ENCODE measurements at regions not wholly inside any gene's neighbourhood (a gene's known extent, or its start where the extent isn't known, plus 50 kb on each side); places are given as distances from the start of the nearest gene placed in this dataset.

DNA sequence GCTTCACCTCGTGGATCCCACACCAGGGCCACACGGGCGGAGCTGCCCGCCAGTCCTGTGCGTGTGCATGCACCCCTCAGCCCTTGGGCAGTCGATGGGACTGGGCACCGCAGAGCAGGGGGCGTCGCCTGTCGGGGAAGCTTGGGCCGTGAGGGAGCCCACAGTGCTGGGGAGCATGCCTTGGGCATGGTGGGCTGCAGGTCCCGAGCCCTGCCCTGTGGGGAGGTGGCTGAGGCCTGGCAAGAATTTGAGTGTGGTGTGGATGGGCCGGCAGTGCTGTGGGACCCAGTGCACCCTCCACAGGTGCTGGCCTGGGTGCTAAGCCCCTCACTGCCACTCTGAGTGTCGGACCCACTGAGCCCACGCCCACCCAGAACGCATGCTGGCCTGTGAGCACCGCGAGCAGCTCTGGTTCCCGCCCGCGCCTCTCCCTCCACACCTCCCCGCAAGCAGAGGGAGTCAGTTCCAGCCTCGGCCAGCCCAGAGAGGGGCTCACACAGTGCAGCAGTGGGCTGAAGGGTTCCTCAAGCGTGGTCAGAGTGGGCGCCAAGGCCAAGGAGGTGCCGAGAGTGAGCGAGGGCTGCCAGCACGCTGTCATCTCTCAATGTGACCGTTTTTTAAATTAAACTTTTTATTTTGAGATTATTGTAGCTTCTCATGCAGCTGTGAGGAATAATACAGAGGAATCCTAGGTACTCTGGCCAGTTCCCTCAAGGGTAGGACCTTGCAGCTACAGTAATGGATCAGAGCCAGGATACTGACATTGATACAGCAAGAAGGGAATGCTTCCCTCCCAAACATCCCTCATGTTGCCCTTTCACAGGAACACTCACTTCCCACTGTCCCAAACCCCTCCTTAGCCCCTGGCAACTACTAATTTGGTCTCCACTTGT is 127.7 kb downstream of the CRYBB2 start:
- Histone ChIP-seq H3K36me3 (ENCODE audit: control insufficient read depth in 2 of 2, extremely low read depth in 1 of 2, insufficient read depth in 2 of 2, low read length in 2 of 2) (peaks cover 0 to 6% of the 10 kb centered on the region in 2 experiments), H3K9ac (replicated peaks; ENCODE audit: extremely low read depth, insufficient read depth, low read length) (no peak overlapping the region), H3K4me3 (replicated peaks in 1 of 3; ENCODE audit: insufficient read depth in 1 of 3, low read depth in 1 of 3, low read length in 3 of 3) (no peak overlapping the region), H2AFZ (ENCODE audit: low read depth, low read length) (no peak overlapping the region), H3K9me3 (replicated peaks; ENCODE audit: control insufficient read depth, insufficient read depth, low read length) (no peaks in the 10 kb centered on the region), H3K27ac (ENCODE audit: insufficient read depth, low read depth, low read length) (peak overlapping the region; percentile 25), H3K4me2 (ENCODE audit: insufficient read depth, low read length) (peak overlapping the region; percentile 2), H3K9me1 (replicated peaks; ENCODE audit: control insufficient read depth, extremely low read depth, insufficient read depth, low read length) (no peaks in the 10 kb centered on the region), H3K4me1 (ENCODE audit: control insufficient read depth, extremely low read depth, insufficient read depth, low read length) (peaks cover 13% of the 10 kb centered on the region), H4K20me1 (replicated peaks; ENCODE audit: control insufficient read depth, extremely low read depth, insufficient read depth, low read length) (no peaks in the 10 kb centered on the region), H3K27me3 (ENCODE audit: control insufficient read depth in 2 of 2, insufficient read depth in 2 of 2, low read length in 2 of 2) (no peaks in the 10 kb centered on the region), H3K79me2 (ENCODE audit: control insufficient read depth, insufficient read depth, low read length) (no peaks in the 10 kb centered on the region)
- BruUV-seq (replicated peaks) = no TSS peak
- POLR2A ChIA-PET = no interaction called here
- FAIRE-seq = no peak
- CTCF ChIA-PET = interaction anchor here (2.1 kb wide), 1 partner anchor 13 kb away, joined by 6 read pairs; no protein-coding TSS in a partner anchor
- intact Hi-C loops (cut with micrococcal nuclease) = no loop called here
- DNase-seq (ENCODE audit: low read depth, low spot score) = no peak
- TF ChIP-seq GATA2 (IDR thresholded peaks at IDR 0.05; ENCODE audit: insufficient read depth, insufficient read length, low read depth, low read length) (no peak), FOS (IDR thresholded peaks at IDR 0.05; ENCODE audit: borderline replicate concordance, insufficient read depth, low read length) (no peak), POLR2AphosphoS5 (IDR thresholded peaks at IDR 0.05; ENCODE audit: insufficient read depth, low read depth, low read length) (no peak), EZH2 (IDR thresholded peaks at IDR 0.05; ENCODE audit: borderline replicate concordance, low read depth, low read length, severe bottlenecking) (no peak), JUN (IDR thresholded peaks at IDR 0.05; ENCODE audit: borderline replicate concordance, insufficient read depth, insufficient read length, low read depth) (no peak), POLR2A (IDR thresholded peaks at IDR 0.05; ENCODE audit: low read depth, low read length) (no peak), MYC (IDR thresholded peaks at IDR 0.05; ENCODE audit: low read depth, low read length) (no peak)
- TF ChIP-seq, protein P1, sequence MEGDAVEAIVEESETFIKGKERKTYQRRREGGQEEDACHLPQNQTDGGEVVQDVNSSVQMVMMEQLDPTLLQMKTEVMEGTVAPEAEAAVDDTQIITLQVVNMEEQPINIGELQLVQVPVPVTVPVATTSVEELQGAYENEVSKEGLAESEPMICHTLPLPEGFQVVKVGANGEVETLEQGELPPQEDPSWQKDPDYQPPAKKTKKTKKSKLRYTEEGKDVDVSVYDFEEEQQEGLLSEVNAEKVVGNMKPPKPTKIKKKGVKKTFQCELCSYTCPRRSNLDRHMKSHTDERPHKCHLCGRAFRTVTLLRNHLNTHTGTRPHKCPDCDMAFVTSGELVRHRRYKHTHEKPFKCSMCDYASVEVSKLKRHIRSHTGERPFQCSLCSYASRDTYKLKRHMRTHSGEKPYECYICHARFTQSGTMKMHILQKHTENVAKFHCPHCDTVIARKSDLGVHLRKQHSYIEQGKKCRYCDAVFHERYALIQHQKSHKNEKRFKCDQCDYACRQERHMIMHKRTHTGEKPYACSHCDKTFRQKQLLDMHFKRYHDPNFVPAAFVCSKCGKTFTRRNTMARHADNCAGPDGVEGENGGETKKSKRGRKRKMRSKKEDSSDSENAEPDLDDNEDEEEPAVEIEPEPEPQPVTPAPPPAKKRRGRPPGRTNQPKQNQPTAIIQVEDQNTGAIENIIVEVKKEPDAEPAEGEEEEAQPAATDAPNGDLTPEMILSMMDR (IDR thresholded peaks at IDR 0.05; ENCODE audit: extremely low read depth in 1 of 2, insufficient read depth in 1 of 2, low read depth in 1 of 2, low read length in 2 of 2) = no peak
- TF ChIP-seq, protein P2, sequence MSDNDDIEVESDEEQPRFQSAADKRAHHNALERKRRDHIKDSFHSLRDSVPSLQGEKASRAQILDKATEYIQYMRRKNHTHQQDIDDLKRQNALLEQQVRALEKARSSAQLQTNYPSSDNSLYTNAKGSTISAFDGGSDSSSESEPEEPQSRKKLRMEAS (IDR thresholded peaks at IDR 0.05; ENCODE audit: insufficient read depth, insufficient read length) = no peak
- dilution Hi-C loops (cut with MboI; ENCODE audit: extremely low pct_ligation_motif_present, low sequenced_read_pairs) = no loop called here
